Lung microvascular endothelial cell (primary cell): ENCODE measurements at regions not wholly inside any gene's neighbourhood (a gene's known extent, or its start where the extent isn't known, plus 50 kb on each side); places are given as distances from the start of the nearest gene placed in this dataset.

Experiments used
- DNase-seq, 2 donors: peaks; one replicate each; pipeline versions ENCODE4 v3.0.0 to v3.0.0-alpha.2; 2010; ENCODE audit warnings: low read depth in 2 of 2

GRCh38 chr20:22373164-22373895 lies 211.0 kb downstream of the FOXA2 start:
- no peak for DNase-seq

- no peak for DNase-seq
Measured at GRCh38 chr20:22371843-22372242, 212.5 kb downstream of the FOXA2 start.

- no peak for DNase-seq
Measured at GRCh38 chr20:22370137-22370536, 214.2 kb downstream of the FOXA2 start.

GRCh38 chr20:22369100-22369499 lies 215.3 kb downstream of the FOXA2 start:
- no peak for DNase-seq

GRCh38 chr20:22368235-22368634 lies 216.1 kb downstream of the FOXA2 start:
- no peak for DNase-seq

GRCh38 chr20:22366631-22367030 lies 217.7 kb downstream of the FOXA2 start:
- DNase-seq: peak in 1 of 2 donors; percentile 1

- DNase-seq: no peak
Measured at GRCh38 chr20:22354647-22355046, 229.7 kb downstream of the FOXA2 start.

GRCh38 chr20:22353586-22353985 lies 230.8 kb downstream of the FOXA2 start:
- DNase-seq: no peak

- no peak for DNase-seq
Measured at GRCh38 chr20:22352019-22352418, 232.4 kb downstream of the FOXA2 start.

GRCh38 chr20:22350624-22351023 lies 233.7 kb downstream of the FOXA2 start:
- no peak for DNase-seq

- no peak for DNase-seq
Measured at GRCh38 chr20:22348010-22348409, 236.4 kb downstream of the FOXA2 start.

- no peak for DNase-seq
Measured at GRCh38 chr20:22346716-22347115, 237.7 kb downstream of the FOXA2 start.

- DNase-seq: no peak
Measured at GRCh38 chr20:22343612-22344011, 240.8 kb downstream of the FOXA2 start.

- DNase-seq: no peak
Measured at GRCh38 chr20:22342410-22342809, 242.0 kb downstream of the FOXA2 start.

- no peak for DNase-seq
Measured at GRCh38 chr20:22341508-22341907, 242.9 kb downstream of the FOXA2 start.

GRCh38 chr20:22339946-22340345 lies 244.4 kb downstream of the FOXA2 start:
- no peak for DNase-seq

- peak; percentile 77 to 81 for DNase-seq
Measured at GRCh38 chr20:22339091-22339881, 245.1 kb downstream of the FOXA2 start.

GRCh38 chr20:22338140-22338708 lies 246.1 kb downstream of the FOXA2 start:
- DNase-seq: no peak

- no peak for DNase-seq
Measured at GRCh38 chr20:22335210-22335609, 249.2 kb downstream of the FOXA2 start.

- DNase-seq: peak; percentile 69 to 73
Measured at GRCh38 chr20:22333885-22334545, 250.4 kb downstream of the FOXA2 start.

- no peak for DNase-seq
Measured at GRCh38 chr20:22324505-22324904, 259.9 kb downstream of the FOXA2 start.

- no peak for DNase-seq
Measured at GRCh38 chr20:22322513-22322912, 261.9 kb downstream of the FOXA2 start.
